LoVo (cell line): ENCODE measurements at regions not wholly inside any gene's neighbourhood (a gene's known extent, or its start where the extent isn't known, plus 50 kb on each side); places are given as distances from the start of the nearest gene placed in this dataset.

Experiments
- DNase-seq: peaks from one replicate; pipeline ENCODE4 v3.0.0-alpha.2; 2016; ENCODE audit warnings: low spot score

GRCh38 chr15:58329781-58330671 lies 101.8 kb upstream of the LIPC start:
- no peak for DNase-seq

GRCh38 chr15:58330741-58331559 lies 100.8 kb upstream of the LIPC start:
- no peak for DNase-seq

- no peak for DNase-seq
These were observed 100.3 kb upstream of the LIPC start for GRCh38 chr15:58331560-58331912.

GRCh38 chr15:58331913-58332675 lies 99.7 kb upstream of the LIPC start:
- DNase-seq = peak; percentile 98

GRCh38 chr15:58332676-58333400 lies 99.0 kb upstream of the LIPC start:
- DNase-seq = peak; percentile 86

- no peak for DNase-seq
These were observed 97.0 kb upstream of the LIPC start for GRCh38 chr15:58334803-58335202.

GRCh38 chr15:58336161-58336560 lies 95.6 kb upstream of the LIPC start:
- no peak for DNase-seq

- DNase-seq = no peak
These were observed 91.6 kb upstream of the LIPC start for GRCh38 chr15:58340176-58340575.

- DNase-seq = no peak
These were observed 89.3 kb upstream of the LIPC start for GRCh38 chr15:58342508-58342907.

GRCh38 chr15:58344213-58345070 lies 87.3 kb upstream of the LIPC start:
- DNase-seq = no peak

GRCh38 chr15:58346361-58346760 lies 85.4 kb upstream of the LIPC start:
- no peak for DNase-seq

- DNase-seq = no peak
These were observed 83.5 kb upstream of the LIPC start for GRCh38 chr15:58348095-58348812.

GRCh38 chr15:58352026-58352929 lies 79.5 kb upstream of the LIPC start:
- DNase-seq = no peak

GRCh38 chr15:58355382-58355971 lies 76.3 kb upstream of the LIPC start:
- DNase-seq = no peak

- DNase-seq = no peak
These were observed 75.8 kb upstream of the LIPC start for GRCh38 chr15:58355973-58356372.

- no peak for DNase-seq
These were observed 74.0 kb upstream of the LIPC start for GRCh38 chr15:58357529-58358476.

GRCh38 chr15:58360421-58361090 lies 71.2 kb upstream of the LIPC start:
- DNase-seq = no peak
